Activated gamma-delta T cell (primary cell): ENCODE measurements at regions not wholly inside any gene's neighbourhood (a gene's known extent, or its start where the extent isn't known, plus 50 kb on each side); places are given as distances from the start of the nearest gene placed in this dataset.
"Not testable (repeated sequence)": the region's sequence is repeated elsewhere in the genome, so short reads cannot be mapped to it uniquely, and the experiment has no call there.

Source experiments
- DNase-seq: peaks from one replicate; lab custom pipeline; 2025; lab: John Stamatoyannopoulos, UW

GRCh38 chr10:109809954-109810353 is 113.4 kb downstream of the XPNPEP1 start:
- DNase-seq: not testable (repeated sequence)

- not testable (repeated sequence) for DNase-seq
Measured at GRCh38 chr10:109801191-109801590, 122.1 kb downstream of the XPNPEP1 start.

DNA sequence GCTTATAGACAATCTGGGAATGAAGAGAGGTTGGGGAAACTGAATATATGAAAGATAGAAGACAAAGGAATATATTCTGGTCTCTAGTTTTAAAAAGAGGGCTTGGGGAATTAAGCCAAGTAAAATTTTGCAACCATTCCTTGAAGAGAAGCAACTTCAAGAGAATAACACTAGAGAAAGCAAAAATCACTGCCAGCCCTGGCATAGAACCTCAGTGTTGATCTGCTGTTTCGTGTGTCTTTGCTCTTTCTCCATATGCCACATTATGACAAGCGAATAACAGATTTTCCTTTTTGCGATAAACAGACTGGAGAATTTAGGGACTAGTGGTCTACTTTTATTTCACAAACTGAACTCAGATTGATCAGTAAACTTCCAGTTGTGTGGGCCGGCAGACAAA is 132.7 kb downstream of the XPNPEP1 start:
- DNase-seq: no peak

DNA sequence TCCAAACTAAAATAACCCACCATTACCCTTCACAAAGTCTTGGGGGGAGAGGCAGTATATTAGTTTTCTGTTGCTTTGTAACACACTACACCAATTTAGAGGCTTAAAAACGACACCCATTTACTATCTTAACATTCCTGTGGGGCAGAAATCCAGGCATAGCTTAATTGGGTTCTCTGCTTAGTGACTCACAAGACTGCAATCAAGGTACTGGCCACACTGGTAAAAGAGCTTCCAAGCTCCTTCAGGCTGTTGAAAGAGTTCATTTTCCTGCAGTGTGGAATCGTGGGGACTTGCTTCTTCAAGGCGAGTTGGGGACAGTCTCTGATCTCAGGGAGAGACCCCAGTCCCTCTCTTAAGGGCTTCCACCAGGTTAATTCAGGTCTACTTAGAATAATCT is 139.1 kb downstream of the XPNPEP1 start:
- no peak for DNase-seq

GRCh38 chr10:109783286-109783685 is 140.0 kb downstream of the XPNPEP1 start:
- no peak for DNase-seq

- no peak for DNase-seq
Measured at GRCh38 chr10:109780997-109781396, 142.3 kb downstream of the XPNPEP1 start.

DNA sequence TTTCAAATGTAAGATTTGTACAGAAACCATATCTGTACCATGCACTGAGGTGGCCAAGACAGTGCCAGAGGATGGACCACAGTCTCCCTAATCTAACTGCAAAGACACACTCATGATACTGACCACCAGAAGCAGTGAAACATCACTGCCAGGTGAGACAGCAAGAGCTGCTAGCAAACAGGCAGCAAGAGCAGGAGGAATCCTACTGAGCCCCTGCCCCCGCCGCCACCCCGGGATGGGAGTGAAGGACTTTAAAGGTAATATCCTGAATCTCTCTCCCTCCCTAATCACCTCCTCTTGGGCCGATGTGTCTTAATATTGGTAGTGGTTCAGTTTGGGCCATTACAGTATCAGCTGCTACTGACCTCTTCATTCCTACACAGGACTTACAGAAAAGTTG is 144.3 kb downstream of the XPNPEP1 start:
- DNase-seq: no peak

DNA sequence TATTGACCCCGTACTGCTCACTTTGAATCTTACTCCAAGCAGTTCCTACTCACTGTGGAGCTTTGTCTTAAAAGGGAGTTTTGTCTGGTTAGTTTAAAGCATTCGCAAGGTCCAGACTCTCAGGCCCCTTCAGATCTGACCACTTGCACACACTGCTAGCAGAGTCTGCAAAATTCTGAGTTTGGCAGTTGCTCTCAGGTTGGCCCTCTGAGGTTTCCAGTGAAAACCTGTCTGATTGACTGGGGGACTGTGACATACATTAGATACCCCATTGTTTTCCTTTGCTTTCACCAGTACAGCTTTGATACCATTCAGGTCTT is 149.2 kb downstream of the XPNPEP1 start:
- DNase-seq: no peak

- DNase-seq: no peak
Measured at GRCh38 chr10:109773288-109774120, 149.8 kb downstream of the XPNPEP1 start.

- no peak for DNase-seq
Measured at GRCh38 chr10:109770663-109771062, 152.6 kb downstream of the XPNPEP1 start.

- no peak for DNase-seq
Measured at GRCh38 chr10:109769966-109770365, 153.3 kb downstream of the XPNPEP1 start.

DNA sequence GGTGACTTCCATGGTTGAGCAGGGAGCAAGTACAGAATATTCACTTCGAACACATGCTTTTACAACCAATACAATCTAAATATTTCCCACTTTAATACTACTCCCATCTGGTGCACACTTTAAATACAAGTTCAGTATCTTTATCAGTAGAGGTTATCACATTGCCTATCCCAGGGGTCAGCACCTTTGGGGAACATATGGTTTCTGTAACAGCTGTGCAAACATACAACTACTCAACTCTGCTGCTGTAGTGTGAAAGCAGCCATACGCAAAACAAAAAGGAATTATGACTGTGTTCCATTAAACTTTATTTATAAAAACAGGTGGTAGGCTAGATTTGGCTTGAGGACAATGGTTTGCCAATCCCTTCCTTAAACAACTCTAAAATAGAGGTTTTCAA is 157.5 kb downstream of the XPNPEP1 start:
- no peak for DNase-seq

DNA sequence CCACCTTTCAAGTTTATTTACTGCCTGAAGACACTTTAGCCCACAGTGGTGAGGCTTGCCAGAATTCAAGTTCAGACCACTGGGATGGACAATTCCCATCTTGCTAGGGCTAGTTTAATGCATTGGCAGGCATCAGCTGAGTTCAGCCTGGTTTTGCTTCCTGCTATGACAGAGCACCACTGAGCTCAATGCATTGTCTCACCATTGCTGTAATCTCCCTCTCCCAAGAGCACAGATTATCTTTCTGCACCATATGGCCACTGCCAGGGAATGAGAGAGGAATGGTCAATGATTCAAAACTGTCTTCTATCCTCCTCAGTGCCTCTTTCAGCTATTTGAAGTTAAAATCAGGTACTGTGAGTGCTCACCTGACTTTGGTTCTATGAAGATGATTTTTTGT is 160.8 kb downstream of the XPNPEP1 start:
- no peak for DNase-seq

- not testable (repeated sequence) for DNase-seq
Measured at GRCh38 chr10:109757670-109758069, 165.6 kb downstream of the XPNPEP1 start.

DNA sequence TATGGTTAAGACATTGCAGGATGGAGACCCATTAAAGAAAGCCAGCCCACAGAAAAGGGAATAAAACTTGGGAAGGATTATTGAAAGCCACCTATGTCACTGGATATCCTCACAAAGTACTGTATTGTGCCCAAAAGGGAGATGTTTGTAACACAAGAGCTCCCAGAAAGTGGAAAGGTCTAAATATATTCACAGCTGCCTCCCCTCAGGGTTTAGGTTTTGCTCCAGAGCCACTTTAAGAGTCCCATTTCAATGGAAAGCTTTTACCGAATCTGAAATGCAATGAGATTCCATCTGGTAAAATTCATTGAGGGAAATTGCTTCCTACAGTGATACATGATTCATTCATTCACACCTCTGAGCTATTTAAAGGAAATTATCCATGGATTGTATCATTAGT is 176.4 kb downstream of the XPNPEP1 start:
- DNase-seq: no peak

DNA sequence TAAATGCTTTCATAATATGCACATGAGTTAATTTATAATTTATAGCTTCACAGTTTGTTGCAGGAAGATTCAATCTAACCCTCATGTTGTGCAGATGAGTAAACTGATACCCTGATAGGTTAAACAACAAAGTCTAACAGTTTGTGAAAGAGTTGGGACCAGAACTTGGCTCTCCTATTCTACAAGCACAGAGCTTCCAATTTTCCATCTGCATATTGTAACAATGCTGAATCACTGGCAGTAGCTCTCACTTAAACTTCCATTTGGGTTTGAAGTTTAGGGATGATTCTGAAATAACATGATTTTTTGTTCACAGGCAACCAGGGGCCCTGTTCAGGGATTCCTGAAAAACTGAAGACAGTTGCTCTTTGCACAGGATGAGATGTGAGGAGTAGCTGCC is 179.3 kb downstream of the XPNPEP1 start:
- no peak for DNase-seq

DNA sequence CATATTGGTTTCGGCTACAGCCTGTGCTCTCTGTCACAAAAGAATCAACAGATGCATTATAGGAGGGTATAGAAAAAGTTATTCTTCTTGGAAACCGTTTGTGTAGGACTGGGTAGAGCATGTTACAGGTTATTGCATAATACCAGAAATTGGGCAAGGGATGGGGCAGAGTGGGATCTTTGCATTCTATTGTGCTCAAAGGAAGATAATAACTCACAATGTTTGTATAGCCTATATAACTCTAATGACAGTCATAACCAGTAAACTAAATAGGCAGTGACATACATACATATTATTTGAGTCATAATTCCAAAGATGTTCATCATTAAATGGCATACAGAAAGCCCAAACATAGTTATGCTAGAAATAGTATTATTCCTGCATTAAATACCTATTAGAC is 179.7 kb downstream of the XPNPEP1 start:
- no peak for DNase-seq

DNA sequence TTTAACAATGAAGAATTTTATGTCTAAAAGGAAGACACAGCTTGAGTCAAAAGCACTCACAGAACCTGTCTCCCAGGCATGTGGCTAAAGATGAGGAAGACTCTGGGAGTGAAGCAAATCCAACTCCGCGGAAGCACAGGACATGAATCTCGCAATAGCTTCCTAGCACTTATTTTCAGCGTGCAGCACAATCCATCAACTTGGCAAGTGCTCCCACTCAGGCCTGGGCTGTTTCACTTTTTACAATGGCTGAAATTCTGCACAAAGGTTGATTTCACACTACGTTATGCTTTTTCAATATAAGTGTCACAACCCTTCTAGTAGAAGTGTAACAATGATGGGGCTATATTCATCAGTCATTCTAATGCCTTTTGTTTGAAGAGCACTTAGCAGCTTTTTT is 180.2 kb downstream of the XPNPEP1 start:
- no peak for DNase-seq

DNA sequence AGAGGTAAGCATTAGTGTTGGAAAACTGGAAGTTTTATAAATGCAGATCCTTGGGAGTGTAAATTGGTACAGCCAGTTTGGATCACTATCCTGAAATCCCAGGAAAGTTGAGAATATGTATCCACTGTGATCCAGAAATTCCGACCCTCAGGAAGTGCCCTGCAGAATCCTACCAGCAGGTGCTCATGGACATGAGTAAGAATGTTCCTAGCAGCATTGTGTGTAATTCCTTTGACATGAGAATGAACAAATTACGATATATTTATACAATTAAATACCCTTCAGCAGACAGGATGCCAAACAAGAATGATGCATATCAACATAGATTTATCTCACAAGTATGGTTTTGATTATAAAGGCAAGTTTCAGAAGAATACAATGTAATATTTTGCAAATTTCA is 181.6 kb downstream of the XPNPEP1 start:
- no peak for DNase-seq

- no peak for DNase-seq
Measured at GRCh38 chr10:109740436-109740835, 182.9 kb downstream of the XPNPEP1 start.

DNA sequence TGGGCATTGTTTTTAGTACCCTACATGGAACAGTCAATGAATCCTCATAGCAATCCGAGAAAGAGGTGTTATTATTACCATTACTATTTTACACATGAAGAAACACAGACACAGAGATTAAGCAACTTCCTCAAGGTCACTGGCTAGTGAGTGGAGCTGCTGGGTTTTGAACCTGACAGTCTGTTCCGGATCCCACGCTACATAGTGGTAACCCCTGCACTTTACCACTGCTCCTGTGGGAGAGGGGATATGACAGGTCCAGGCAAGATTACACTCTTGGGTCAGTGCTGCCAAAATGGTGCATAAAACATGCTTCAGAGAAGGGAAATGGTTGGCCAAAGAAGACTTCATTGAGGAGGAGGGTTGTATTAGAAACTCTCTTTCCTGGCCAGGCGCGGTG is 185.7 kb downstream of the XPNPEP1 start:
- DNase-seq: no peak

DNA sequence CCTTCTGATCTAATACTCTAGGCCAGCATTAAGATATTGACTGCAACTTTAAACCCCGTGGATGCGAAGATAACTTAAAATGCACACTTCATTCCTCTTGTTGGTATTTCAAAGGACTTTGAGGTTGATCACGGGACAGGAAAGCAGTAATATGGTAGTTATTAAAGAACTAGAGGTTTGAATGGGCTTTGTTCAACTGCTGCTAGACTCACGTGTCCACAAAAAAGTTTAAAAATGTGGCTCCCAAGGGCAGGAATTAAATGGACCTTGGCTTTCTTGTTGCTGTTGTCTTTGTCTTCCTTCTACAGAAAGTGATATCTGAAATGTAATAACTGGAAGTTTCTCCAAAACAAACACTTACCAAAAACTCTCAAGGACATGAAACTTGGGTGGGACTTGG is 186.3 kb downstream of the XPNPEP1 start:
- no peak for DNase-seq

- DNase-seq: no peak
Measured at GRCh38 chr10:109735776-109736175, 187.5 kb downstream of the XPNPEP1 start.

GRCh38 chr10:109732254-109732965 is 190.9 kb downstream of the XPNPEP1 start:
- no peak for DNase-seq
